Adrenal gland (tissue), 5 donors: ENCODE measurements at regions not wholly inside any gene's neighbourhood (a gene's known extent, or its start where the extent isn't known, plus 50 kb on each side); places are given as distances from the start of the nearest gene placed in this dataset.

ENCODE experiments used
- POLR2A ChIP-seq, 2 donors: fragments of 450-650 bp; IDR thresholded peaks; one replicate each; pipeline ENCODE4 v1.6.1; 2017; ENCODE audit warnings: antibody characterized with exemption in 2 of 2, mild to moderate bottlenecking in 2 of 2, moderate library complexity in 1 of 2
- TF ChIP-seq, protein P1 (sequence below), 6 experiments: fragments of 450-650 bp in 4 of 6; fragments of 200-600 bp in 2 of 6; sonication (generic) in 1 of 6; IDR thresholded peaks; 1 replicate in 5 of 6; 2 replicates in 1 of 6; pipeline versions ENCODE4 v1.5.1 to v1.8.0; 2016 to 2021; ENCODE audit warnings: antibody characterized with exemption in 6 of 6, mild to moderate bottlenecking in 2 of 6, moderate library complexity in 1 of 6
- donor health status: DM: no; HTN: no; CAD: no.

DNA sequence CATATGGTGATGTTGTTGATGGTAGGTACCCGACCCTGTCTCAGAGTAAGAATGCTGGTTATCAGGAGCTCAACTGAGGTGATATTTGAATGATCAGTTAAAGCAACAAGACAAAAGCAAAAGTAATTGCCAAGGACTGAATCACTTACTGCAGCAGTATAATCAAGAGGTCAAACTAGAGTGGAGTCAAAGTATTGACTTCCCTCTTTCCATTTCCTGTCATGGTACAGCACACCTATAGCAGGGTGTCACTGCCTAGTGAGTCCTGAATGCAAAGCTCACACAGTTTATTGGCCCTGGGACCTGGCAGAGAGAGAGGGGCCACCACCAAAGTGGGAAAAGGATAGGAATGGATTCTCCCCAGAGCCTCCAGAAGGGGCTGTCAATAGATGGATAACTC lies 886.1 kb upstream of the SORCS1 start:
- TF ChIP-seq, protein P1, sequence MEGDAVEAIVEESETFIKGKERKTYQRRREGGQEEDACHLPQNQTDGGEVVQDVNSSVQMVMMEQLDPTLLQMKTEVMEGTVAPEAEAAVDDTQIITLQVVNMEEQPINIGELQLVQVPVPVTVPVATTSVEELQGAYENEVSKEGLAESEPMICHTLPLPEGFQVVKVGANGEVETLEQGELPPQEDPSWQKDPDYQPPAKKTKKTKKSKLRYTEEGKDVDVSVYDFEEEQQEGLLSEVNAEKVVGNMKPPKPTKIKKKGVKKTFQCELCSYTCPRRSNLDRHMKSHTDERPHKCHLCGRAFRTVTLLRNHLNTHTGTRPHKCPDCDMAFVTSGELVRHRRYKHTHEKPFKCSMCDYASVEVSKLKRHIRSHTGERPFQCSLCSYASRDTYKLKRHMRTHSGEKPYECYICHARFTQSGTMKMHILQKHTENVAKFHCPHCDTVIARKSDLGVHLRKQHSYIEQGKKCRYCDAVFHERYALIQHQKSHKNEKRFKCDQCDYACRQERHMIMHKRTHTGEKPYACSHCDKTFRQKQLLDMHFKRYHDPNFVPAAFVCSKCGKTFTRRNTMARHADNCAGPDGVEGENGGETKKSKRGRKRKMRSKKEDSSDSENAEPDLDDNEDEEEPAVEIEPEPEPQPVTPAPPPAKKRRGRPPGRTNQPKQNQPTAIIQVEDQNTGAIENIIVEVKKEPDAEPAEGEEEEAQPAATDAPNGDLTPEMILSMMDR (IDR thresholded peaks at IDR 0.05): no peak
- no peak for TF ChIP-seq POLR2A (IDR thresholded peaks at IDR 0.05)
